Colonic mucosa (tissue), 4 donors: ENCODE measurements at regions not wholly inside any gene's neighbourhood (a gene's known extent, or its start where the extent isn't known, plus 50 kb on each side); places are given as distances from the start of the nearest gene placed in this dataset.

Source experiments
- DNase-seq: peaks from one replicate; pipeline ENCODE4 v3.0.0-alpha.2; 2020
- H3K27ac ChIP-seq: fragments of 200-600 bp; one replicate; pipeline ENCODE4 v1.8.0; 2021
- H3K27me3 ChIP-seq: fragments of 200-600 bp; one replicate; pipeline ENCODE4 v1.8.0; 2021
- H3K36me3 ChIP-seq: fragments of 200-600 bp; one replicate; pipeline ENCODE4 v1.8.0; 2021
- H3K4me1 ChIP-seq: fragments of 200-600 bp; one replicate; pipeline ENCODE4 v1.8.0; 2021; ENCODE audit warnings: mild to moderate bottlenecking
- H3K4me3 ChIP-seq: fragments of 200-600 bp; one replicate; pipeline ENCODE4 v1.8.0; 2021
- H3K9ac ChIP-seq, 2 donors: one replicate each; pipeline ENCODE4 v1.7.0; 2013; ENCODE audit warnings: control low read depth in 2 of 2, low read depth in 2 of 2, low read length in 2 of 2
- H3K9me3 ChIP-seq: fragments of 200-600 bp; one replicate; pipeline ENCODE4 v1.8.0; 2021
- intact Hi-C: fragments of 100-400 bp; cut with DNase I; formaldehyde crosslinking; loops from one replicate; pipeline ENCODE4 v1.14.1; 2022
- TF ChIP-seq, protein P1 (sequence below): fragments of 200-600 bp; IDR thresholded peaks from one replicate; pipeline ENCODE4 v1.8.0; 2022; ENCODE audit warnings: antibody characterized with exemption, mild to moderate bottlenecking
- donor health status: healthy.
- donor health status: DM: no; HTN: no; CAD: no.
- donor health status: DM: no; HTN: no; CAD: no.

GRCh38 chr1:177784409-177784808, 185.4 kb downstream of the SEC16B start:
- Histone ChIP-seq H3K4me3 (no peak overlapping the region), H3K9ac (no peak overlapping the region), H3K4me1 (no peaks in the 10 kb centered on the region), H3K27ac (no peak overlapping the region), H3K36me3 (no peaks in the 10 kb centered on the region), H3K9me3 (no peaks in the 10 kb centered on the region), H3K27me3 (no peaks in the 10 kb centered on the region)
- TF ChIP-seq, protein P1, sequence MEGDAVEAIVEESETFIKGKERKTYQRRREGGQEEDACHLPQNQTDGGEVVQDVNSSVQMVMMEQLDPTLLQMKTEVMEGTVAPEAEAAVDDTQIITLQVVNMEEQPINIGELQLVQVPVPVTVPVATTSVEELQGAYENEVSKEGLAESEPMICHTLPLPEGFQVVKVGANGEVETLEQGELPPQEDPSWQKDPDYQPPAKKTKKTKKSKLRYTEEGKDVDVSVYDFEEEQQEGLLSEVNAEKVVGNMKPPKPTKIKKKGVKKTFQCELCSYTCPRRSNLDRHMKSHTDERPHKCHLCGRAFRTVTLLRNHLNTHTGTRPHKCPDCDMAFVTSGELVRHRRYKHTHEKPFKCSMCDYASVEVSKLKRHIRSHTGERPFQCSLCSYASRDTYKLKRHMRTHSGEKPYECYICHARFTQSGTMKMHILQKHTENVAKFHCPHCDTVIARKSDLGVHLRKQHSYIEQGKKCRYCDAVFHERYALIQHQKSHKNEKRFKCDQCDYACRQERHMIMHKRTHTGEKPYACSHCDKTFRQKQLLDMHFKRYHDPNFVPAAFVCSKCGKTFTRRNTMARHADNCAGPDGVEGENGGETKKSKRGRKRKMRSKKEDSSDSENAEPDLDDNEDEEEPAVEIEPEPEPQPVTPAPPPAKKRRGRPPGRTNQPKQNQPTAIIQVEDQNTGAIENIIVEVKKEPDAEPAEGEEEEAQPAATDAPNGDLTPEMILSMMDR = no peak
- DNase-seq = no peak
- intact Hi-C loops = loop anchor here (5.0 kb wide), 1 partner anchor 887 kb away; no protein-coding TSS in a partner anchor

DNA sequence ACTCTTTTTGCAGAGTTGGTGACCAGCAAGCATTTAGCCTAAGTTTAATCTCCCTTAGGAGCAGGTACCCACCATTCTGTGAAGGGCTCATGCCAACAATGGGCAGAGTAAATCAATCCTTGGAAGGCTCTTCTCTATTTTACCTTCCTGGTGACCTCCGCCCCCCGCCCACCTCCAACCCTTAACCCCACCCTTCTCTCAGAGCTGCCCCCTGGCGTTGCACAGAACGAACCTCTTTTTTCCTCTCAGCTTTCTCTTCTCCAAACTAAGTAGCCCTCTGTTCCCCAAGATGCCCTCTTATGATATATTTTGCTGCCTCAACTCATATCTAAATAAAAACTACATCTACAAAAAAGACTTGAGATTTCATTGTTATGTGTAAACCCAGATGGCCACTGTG, 186.8 kb downstream of the SEC16B start:
- H3K4me3 ChIP-seq = no peak overlapping the region
- no peak overlapping the region for H3K9ac ChIP-seq
- no peak overlapping the region for H3K27ac ChIP-seq
- TF ChIP-seq, protein P1 = no peak
- no peaks in the 10 kb centered on the region for H3K36me3 ChIP-seq
- intact Hi-C loops = loop anchor here (5.0 kb wide), 1 partner anchor 886 kb away; no protein-coding TSS in a partner anchor
- no peak for DNase-seq
- H3K27me3 ChIP-seq = no peaks in the 10 kb centered on the region
- no peaks in the 10 kb centered on the region for H3K9me3 ChIP-seq
- H3K4me1 ChIP-seq = no peaks in the 10 kb centered on the region

DNA sequence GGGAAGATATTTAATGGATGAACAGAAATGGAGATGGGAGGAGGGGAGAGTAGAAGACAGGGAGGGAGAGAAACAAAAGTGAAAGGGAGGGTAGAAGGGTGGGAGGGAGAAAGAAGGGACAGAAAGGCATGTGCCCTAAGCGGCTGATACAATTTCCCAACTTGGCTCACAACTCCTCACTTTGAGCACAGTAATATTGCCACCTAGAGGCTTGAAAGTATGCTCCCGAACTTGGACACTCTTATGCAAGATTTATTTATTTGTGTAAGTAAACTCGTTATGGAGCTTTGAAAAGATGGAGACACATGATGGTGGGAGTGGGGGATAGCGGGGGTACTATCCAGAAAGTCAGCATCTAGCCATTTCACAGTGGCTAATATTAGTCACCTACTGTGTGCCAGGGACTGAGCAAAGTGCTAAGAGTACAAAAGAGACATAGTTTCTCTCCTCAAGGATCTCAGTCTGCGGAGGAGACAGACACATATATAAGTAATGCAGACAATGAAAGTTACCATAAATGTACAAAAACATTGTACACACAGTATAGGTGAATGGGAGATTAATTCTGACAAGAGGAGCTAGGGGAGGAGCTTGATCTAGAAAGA, 189.7 kb downstream of the SEC16B start:
- DNase-seq = no peak

DNA sequence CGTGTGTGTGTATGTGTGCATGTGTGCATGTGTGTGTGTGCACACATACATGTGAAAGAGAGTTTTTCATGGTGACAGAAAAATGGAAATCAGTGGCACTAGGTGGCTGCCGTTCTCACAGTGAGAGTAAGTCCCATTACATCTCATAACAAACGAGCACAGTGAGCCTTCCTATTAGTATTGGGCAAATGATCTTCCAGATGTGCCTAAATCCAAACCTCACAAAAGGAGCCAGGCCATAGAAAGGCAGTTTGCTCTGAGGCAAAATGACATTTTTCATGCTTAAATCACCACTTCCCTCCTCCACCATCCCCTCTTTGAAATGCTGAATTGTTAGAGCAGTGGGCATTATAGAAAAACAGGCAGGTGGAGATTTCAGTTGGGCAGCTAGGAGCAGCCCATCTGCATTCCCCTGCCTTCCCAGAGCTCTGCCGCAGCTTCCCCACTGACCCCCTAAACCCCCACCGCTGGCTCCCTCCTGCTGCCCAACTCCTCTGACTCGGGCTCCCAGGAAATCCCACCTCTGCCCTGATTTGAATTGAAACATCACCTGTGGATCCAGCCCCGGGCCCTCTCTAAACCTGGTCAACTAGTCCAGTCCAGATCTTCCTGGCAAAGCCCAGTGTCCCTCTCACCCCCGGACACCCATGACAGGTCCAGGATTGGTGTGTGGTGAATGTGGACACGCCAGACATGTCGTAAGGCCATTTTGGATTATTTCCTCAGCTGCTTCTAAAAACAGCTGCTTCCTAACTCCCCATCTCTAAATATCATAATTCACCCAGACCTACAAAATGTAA, 190.5 kb downstream of the SEC16B start:
- DNase-seq = no peak
- Histone ChIP-seq H3K4me3 (no peak overlapping the region), H3K9me3 (no peaks in the 10 kb centered on the region), H3K9ac (no peak overlapping the region), H3K27ac (no peak overlapping the region), H3K27me3 (no peaks in the 10 kb centered on the region), H3K36me3 (no peaks in the 10 kb centered on the region), H3K4me1 (no peaks in the 10 kb centered on the region)
- TF ChIP-seq, protein P1 = no peak
- intact Hi-C loops = loop anchor here (10.0 kb wide), 1 partner anchor 525 kb away; no protein-coding TSS in a partner anchor

More for the DNA sequence above, 189.7 kb downstream of the SEC16B start:
- TF ChIP-seq, protein P1 = peak; percentile 35
- Histone ChIP-seq H3K4me3 (no peak overlapping the region), H3K9me3 (no peaks in the 10 kb centered on the region), H3K4me1 (no peaks in the 10 kb centered on the region), H3K36me3 (no peaks in the 10 kb centered on the region), H3K27ac (no peak overlapping the region), H3K9ac (no peak overlapping the region), H3K27me3 (no peaks in the 10 kb centered on the region)
- intact Hi-C loops = loop anchor here (5.0 kb wide), 1 partner anchor 883 kb away; no protein-coding TSS in a partner anchor

DNA sequence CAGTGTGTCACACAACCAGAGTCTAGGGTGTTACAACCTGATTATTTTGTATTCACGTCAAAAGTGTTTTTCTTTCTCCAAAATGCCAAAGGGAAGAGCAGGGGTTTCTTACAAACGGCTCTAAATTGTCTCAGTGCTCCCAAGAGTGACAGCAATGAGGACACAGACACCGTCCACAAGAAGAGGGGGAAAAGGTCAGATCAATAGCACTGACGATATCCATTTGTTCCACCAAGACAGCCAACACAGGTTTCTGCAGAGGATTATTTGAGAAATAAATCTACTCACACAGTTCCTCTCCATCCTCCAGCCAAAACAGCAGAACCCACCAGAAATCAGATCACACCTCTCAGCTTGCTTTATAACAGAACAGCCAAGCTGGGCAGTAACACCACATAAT, 193.9 kb downstream of the SEC16B start:
- Histone ChIP-seq H3K9ac (no peak overlapping the region), H3K36me3 (no peaks in the 10 kb centered on the region), H3K4me3 (no peak overlapping the region), H3K9me3 (no peaks in the 10 kb centered on the region), H3K4me1 (no peaks in the 10 kb centered on the region), H3K27ac (no peak overlapping the region), H3K27me3 (no peaks in the 10 kb centered on the region)
- no peak for DNase-seq
- TF ChIP-seq, protein P1 = no peak
- intact Hi-C loops = loop anchor here (10.0 kb wide), 1 partner anchor 521 kb away; no protein-coding TSS in a partner anchor
